Fibroblast of mammary gland (primary cell): ENCODE measurements at regions not wholly inside any gene's neighbourhood (a gene's known extent, or its start where the extent isn't known, plus 50 kb on each side); places are given as distances from the start of the nearest gene placed in this dataset.

ENCODE experiments used
- DNase-seq: peaks from one replicate; pipeline ENCODE4 v3.0.0-alpha.2; 2010; ENCODE audit warnings: low read depth
- H3K4me3 ChIP-seq: 2 replicates; pipeline ENCODE4 v1.5.1; 2011; ENCODE audit warnings: low read depth, mild to moderate bottlenecking, low read length, moderate library complexity; ENCODE audit not compliant: control insufficient read depth
- CTCF ChIP-seq: conservative IDR thresholded peaks from 2 replicates; pipeline ENCODE4 v1.5.1; 2011; ENCODE audit warnings: low read depth, low read length, inconsistent platforms; ENCODE audit not compliant: control insufficient read depth, insufficient read depth

GRCh38 chr2:62309465-62310091, 113.7 kb downstream of the B3GNT2 start:
- no peak for DNase-seq
- no peak overlapping the region for H3K4me3 ChIP-seq
- no peak for TF ChIP-seq CTCF

GRCh38 chr2:62309081-62309464, 113.2 kb downstream of the B3GNT2 start:
- no peak for DNase-seq
- H3K4me3 ChIP-seq, result no peak overlapping the region
- TF ChIP-seq CTCF, result no peak

- no peak for TF ChIP-seq CTCF
- H3K4me3 ChIP-seq, result no peak overlapping the region
- no peak for DNase-seq
Observed at GRCh38 chr2:62307469-62308389, 111.8 kb downstream of the B3GNT2 start.

GRCh38 chr2:62306751-62307468, 111.0 kb downstream of the B3GNT2 start:
- no peak for DNase-seq
- TF ChIP-seq CTCF, result no peak
- H3K4me3 ChIP-seq, result no peak overlapping the region

- no peak for TF ChIP-seq CTCF
- DNase-seq, result no peak
- no peak overlapping the region for H3K4me3 ChIP-seq
Observed at GRCh38 chr2:62305421-62306176, 109.7 kb downstream of the B3GNT2 start.
